Small intestine (tissue), 7 donors: ENCODE measurements at regions not wholly inside any gene's neighbourhood (a gene's known extent, or its start where the extent isn't known, plus 50 kb on each side); places are given as distances from the start of the nearest gene placed in this dataset.

Source experiments
- DNase-seq, 2 donors: peaks; one replicate each; pipeline versions ENCODE4 v3.0.0 to v3.0.0-alpha.2; 2013
- FAIRE-seq: peaks from 2 replicates; lab custom pipeline; 2012; peaks lifted over from hg19 to GRCh38; lab: Jason Lieb, UNC
- H3K27ac ChIP-seq, 3 donors: one replicate each; pipeline ENCODE4 v1.5.1; 2013; ENCODE audit warnings: low read length in 2 of 3, mild to moderate bottlenecking in 2 of 3, control low read depth in 1 of 3, inconsistent platforms in 1 of 3, low read depth in 1 of 3, moderate library complexity in 1 of 3
- H3K27me3 ChIP-seq, 3 donors: one replicate each; pipeline ENCODE4 v1.6.1; 2013; ENCODE audit warnings: low read length in 3 of 3, inconsistent platforms in 1 of 3; ENCODE audit not compliant: control insufficient read depth in 3 of 3, insufficient read depth in 3 of 3
- H3K36me3 ChIP-seq, 3 donors: one replicate each; pipeline ENCODE4 v1.6.1; 2013; ENCODE audit warnings: low read length in 3 of 3, inconsistent platforms in 1 of 3, low read depth in 1 of 3, mild to moderate bottlenecking in 1 of 3, moderate library complexity in 1 of 3; ENCODE audit not compliant: control insufficient read depth in 3 of 3, insufficient read depth in 2 of 3
- H3K4me1 ChIP-seq, 3 donors: one replicate each; pipeline ENCODE4 v1.6.1; 2013; ENCODE audit warnings: low read length in 2 of 3, inconsistent platforms in 1 of 3, low read depth in 1 of 3, mild to moderate bottlenecking in 1 of 3, moderate library complexity in 1 of 3; ENCODE audit not compliant: control insufficient read depth in 3 of 3, insufficient read depth in 2 of 3
- H3K4me3 ChIP-seq, 3 donors: one replicate each; pipeline ENCODE4 v1.5.1; 2013; ENCODE audit warnings: low read length in 3 of 3, control low read depth in 1 of 3, inconsistent platforms in 1 of 3, low read depth in 1 of 3, mild to moderate bottlenecking in 1 of 3, moderate library complexity in 1 of 3
- H3K9me3 ChIP-seq, 2 donors: one replicate each; pipeline ENCODE4 v1.6.1; 2013; ENCODE audit warnings: low read depth in 1 of 2, low read length in 1 of 2; ENCODE audit not compliant: control insufficient read depth in 2 of 2, insufficient read depth in 1 of 2
- WGBS, 3 donors: extraction: QIAGEN DNeasy Blood & Tissue Kit; methylation state at CpG; one replicate each; pipeline ENCODE4 v1.1.7; 2013; 5-methylcytosine and 5-hydroxymethylcytosine counted together
- donor health status: healthy with polysubstance abuse.
- donor health status: control.
- donor health status: control.
- donor health status: Bipolar disorder and iron deficiency.
- donor health status: healthy.

- DNase-seq (peak; percentile 44), FAIRE-seq (peak; percentile 95)
- H3K27ac ChIP-seq = no peak overlapping the region
- peaks cover 0 to 6% (median 0%) of the 10 kb centered on the region in 3 donors for H3K4me1 ChIP-seq
- no peak overlapping the region for H3K4me3 ChIP-seq
- H3K9me3 ChIP-seq = no peaks in the 10 kb centered on the region
- H3K27me3 ChIP-seq = no peaks in the 10 kb centered on the region
- H3K36me3 ChIP-seq = no peaks in the 10 kb centered on the region
- 3 to 15% (median 6%) methylated on average over 1 of the region's 1 CpG for WGBS, 3 donors
Measured at GRCh38 chr12:18139989-18140596, 50.1 kb upstream of the RERGL start.
